ENCODE measurements at regions not wholly inside any gene's neighbourhood (a gene's known extent, or its start where the extent isn't known, plus 50 kb on each side); places are given as distances from the start of the nearest gene placed in this dataset.

GRCh38 chr5:3400659-3401058 lies 195.0 kb upstream of the IRX1 start:
- DNase-seq (ENCODE audit: low read depth in 4 of 4, low spot score in 3 of 4), result no peak

GRCh38 chr5:3394891-3395599 lies 200.6 kb upstream of the IRX1 start:
- no peak for DNase-seq (ENCODE audit: low read depth in 4 of 4, low spot score in 3 of 4)

GRCh38 chr5:3393920-3394597 lies 201.6 kb upstream of the IRX1 start:
- DNase-seq (ENCODE audit: low read depth in 4 of 4, low spot score in 3 of 4), result no peak

DNA sequence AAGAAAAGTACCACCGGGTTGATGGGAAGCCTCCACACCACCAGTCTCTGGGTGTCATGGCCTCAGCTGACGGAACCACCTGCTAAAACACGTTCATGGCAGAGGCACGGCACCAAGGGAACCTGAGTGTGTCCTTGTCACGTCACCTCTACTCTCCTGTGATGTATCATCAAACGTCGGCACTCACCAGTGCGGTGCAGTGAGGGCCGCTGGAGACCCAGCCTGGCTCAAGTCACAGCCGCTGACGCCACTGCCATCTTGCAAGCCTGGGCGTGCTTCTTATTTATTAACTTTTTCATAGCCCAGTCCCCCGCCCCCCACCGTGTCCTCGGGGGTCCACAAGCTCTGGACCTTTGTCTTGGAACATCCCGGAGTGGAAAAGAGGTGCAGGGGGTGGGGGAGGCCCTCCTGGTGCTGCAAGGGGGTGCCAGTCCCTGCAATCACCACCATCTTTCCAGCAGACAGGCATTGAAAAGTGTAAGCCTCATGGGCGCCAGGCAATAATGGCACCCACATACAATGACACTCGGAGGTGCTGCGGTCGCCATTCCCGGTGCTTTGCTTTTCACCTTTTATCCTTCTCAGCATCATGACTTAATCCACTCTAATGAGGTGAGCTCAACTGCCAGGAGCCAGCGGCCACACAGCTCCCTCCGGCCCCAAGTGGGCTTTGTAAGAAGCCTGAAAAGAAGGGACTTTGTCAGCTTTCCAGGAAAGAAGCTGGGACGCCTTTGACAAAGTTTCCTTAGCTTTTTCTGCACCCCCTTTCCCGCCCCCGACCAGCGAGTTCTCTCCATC lies 202.3 kb upstream of the IRX1 start:
- no peak for DNase-seq (ENCODE audit: low read depth in 4 of 4, low spot score in 3 of 4)

- no peak for DNase-seq (ENCODE audit: low read depth in 4 of 4, low spot score in 3 of 4)
These were observed 203.2 kb upstream of the IRX1 start for GRCh38 chr5:3392306-3392939.

DNA sequence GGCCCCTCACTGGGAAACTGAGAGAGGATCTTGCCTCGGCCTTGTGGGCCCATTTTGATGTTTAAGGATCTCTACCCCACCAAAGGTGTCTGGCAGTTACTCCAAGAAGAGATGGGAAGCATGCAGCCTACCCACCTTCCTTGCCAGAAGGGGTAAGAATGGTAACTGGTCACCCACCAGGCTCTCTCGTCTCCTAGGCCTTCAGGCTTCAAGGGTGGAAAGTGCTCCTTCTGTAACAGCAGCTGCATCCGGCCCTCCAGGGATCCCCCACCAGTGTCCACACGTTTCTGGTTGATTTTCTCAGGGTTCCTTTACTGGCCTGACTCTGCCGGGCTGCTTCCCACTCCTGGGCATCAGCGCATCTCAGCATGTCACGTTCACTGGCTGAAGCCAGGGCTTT lies 204.4 kb upstream of the IRX1 start:
- DNase-seq (ENCODE audit: low read depth in 4 of 4, low spot score in 3 of 4), result no peak

DNA sequence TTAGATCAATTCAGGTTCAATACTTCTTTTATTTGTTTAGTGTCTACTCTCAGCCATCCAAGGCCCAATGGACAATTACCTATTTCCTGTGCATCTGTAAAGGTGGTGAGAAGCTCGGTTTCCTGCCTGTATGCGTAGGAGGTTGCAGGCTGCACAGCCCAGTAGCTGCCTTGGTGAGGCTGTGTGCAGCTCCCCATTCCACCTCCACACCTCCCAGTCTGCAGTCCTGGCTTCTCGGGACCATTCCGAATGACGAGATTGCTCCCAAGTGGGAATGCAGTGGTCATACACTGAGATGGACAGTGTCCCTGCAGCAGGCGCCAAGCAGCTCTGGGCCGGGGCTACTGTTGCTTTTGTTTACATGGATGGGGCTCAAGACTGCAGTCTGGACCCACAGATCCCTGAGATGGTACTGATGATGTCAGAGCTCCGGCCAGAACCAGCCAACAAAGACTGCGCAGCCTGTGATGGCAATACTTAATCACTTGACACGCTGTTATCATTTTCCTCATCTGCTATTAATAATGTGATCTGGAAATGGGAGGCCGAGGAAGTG lies 206.1 kb upstream of the IRX1 start:
- no peak for DNase-seq (ENCODE audit: low read depth in 4 of 4, low spot score in 3 of 4)

DNA sequence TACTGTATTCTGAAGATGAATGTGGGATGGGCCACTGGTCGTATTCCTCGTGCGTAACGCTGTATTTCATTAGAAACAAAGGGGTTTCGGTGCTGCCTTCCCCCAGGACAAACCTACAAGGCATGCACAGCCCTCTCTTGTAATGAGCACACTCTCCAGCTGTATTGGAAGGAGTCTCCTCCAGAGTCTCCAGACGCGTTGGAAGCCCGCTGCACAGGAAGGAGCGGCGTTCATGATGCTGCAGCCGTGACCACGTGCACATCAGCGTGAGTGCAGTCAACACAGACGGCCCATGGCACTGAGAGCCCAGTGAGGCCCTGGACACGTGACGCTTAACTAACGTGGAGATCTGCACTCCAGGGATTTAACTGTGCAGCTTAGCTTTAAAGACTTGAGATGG lies 209.0 kb upstream of the IRX1 start:
- no peak for DNase-seq (ENCODE audit: low read depth in 4 of 4, low spot score in 3 of 4)

DNA sequence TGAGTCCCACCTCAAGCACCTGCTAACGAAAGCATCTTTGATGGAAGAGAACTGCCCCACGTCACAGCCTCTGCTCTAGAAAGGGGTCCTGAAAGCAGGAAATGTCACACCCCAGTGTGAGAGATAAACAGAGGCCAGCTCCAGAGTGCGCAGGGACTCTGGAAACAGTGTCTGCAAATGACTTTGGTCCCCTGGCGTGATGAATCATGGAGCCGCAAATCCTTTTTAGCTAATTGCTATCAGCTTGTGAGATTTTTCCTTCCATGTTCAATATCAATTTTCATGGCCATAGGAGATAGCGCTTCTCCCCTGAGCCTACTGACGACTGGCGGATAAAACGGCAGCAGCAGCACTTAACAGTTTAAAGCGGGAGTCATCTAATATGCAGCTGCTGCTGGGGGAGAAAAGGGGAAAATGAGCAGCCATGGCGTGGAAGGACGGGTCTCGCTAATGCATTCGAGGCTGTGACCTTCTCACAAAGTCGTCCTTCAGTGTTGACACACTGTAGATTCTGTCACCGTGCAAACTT lies 209.6 kb upstream of the IRX1 start:
- DNase-seq (ENCODE audit: low read depth in 4 of 4, low spot score in 3 of 4), result no peak

DNA sequence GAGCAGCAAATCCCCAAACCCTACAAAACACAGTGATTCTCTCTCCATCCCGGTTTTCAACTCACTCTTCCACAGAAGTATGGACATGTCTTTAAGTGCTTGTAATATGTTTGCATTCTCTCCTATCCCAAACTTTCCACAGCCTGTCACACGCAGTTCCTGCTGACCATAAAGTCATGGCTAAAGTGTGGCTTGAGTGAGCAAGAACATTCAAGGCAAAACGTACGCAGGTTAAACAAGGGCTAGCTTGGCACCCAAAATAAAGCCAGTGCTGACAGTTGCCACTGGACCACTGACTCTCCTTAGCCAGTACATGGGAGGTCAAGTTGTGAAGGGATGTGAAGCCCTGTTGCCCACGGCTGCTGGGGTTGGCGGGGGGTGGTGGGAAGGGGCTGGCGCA lies 211.1 kb upstream of the IRX1 start:
- DNase-seq (ENCODE audit: low read depth in 4 of 4, low spot score in 3 of 4), result no peak

GRCh38 chr5:3382782-3383181 lies 212.8 kb upstream of the IRX1 start:
- no peak for DNase-seq (ENCODE audit: low read depth in 4 of 4, low spot score in 3 of 4)

DNA sequence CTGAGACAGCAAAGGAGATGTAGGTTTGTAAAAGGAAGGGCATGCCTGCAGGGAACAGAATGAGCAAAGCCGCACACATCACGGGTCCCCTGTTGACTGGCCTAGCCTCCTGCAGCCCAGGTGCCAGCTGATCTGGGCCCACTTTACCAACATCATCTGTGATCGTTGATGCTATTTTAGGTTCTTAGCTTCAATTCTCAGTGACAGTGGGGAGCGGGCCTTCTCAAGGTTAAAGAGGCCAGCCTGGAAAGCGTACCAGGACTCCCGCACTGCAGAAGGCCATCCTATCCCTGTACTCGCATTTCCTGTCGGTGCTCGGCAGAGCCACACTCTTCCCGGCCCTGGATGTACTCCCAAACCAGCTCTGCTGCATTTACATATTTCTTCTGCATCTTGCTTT lies 213.5 kb upstream of the IRX1 start:
- DNase-seq (ENCODE audit: low read depth in 4 of 4, low spot score in 3 of 4), result no peak

DNA sequence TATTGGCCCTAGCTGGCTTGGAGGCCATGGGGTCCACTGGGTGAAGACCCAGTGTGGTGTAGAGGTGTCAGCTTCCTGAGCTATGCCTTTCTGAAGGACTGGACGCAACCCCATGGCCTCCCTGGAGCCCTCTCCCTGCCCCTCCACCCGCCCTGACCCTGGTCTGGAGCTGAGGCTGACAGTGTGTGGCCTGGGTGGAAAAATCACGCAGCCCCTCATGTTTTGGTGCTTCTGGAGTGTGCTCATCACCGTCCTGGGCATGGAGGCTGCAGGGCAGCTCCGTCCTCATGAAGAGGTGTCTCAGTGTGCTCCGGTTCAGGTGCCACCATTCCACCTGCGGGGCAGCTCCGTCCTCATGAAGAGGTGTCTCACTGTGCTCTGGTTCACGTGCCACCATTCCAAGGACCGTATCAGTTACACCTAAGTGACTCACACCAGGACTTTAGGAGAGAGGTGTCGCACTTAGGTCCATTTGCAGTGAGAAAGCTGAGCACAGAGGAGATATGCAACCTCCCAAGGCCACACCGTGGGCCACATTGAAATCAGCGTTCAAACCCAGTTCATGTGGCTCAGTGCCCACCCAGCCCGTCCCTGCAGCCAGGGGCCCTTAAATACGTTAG lies 214.3 kb upstream of the IRX1 start:
- DNase-seq (ENCODE audit: low read depth in 4 of 4, low spot score in 3 of 4), result no peak

DNA sequence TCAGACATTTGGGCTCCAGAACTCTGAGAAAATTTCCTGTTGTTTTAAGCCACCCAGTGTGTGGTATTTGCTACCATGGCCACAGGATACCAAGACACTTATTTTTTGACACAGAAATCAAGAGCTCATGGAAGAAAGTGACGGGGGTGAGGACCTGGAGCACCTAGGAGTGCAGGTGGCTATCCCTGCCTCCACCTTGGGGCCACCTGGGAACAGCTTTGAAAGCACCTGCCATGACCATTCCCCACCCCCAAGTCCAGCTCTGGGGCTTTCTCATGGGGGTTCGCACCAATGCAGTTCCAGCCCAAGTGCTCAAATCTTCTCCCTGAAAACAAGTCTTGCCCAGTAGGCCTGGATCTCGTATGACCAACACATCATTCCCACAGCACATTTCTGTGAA lies 214.9 kb upstream of the IRX1 start:
- no peak for DNase-seq (ENCODE audit: low read depth in 4 of 4, low spot score in 3 of 4)

DNA sequence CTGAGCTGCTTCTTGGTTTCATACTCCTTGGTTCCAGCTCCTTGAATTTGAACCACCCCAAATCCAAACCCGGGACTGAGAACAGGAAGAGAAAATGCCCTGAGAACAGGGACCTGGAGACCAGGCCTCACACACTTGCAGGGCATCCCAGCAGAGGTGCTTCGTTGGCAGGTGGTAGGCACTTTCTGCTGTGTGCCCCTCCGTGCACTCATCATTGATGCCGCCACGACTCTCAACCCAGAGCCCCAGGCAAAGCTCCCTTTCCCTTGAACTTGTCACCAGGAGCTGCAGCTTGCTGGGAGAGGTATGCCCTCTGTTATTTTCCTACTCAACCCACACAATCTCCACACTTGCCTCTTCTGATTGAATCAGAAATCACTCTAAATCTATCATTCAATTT lies 217.8 kb upstream of the IRX1 start:
- no peak for DNase-seq (ENCODE audit: low read depth in 4 of 4, low spot score in 3 of 4)

GRCh38 chr5:3377176-3377575 lies 218.5 kb upstream of the IRX1 start:
- no peak for DNase-seq (ENCODE audit: low read depth in 4 of 4, low spot score in 3 of 4)

- no peak for DNase-seq (ENCODE audit: low read depth in 4 of 4, low spot score in 3 of 4)
These were observed 219.0 kb upstream of the IRX1 start for GRCh38 chr5:3376611-3377010.

- DNase-seq (ENCODE audit: low read depth in 4 of 4, low spot score in 3 of 4), result no peak
These were observed 219.9 kb upstream of the IRX1 start for GRCh38 chr5:3375586-3376311.

DNA sequence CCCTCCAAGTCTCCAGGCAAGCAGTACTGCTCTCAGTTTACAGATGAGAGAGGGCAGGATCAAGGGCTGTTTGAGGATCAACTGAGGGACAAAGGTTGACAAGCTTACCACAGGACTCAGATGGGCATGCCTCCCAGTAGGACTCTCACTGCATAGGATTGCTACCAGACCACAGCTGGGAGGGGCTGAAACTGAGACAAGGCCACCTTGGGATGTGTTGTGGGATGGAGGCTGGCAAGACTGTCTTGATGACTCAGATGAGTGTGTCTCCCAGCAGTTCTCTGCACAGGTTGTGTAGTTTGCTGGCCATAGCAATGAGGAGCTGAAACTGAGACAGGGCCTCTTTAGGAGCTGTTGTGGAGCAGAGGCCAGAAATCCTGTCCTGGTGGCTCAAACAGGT lies 222.2 kb upstream of the IRX1 start:
- no peak for DNase-seq (ENCODE audit: low read depth in 4 of 4, low spot score in 3 of 4)

DNA sequence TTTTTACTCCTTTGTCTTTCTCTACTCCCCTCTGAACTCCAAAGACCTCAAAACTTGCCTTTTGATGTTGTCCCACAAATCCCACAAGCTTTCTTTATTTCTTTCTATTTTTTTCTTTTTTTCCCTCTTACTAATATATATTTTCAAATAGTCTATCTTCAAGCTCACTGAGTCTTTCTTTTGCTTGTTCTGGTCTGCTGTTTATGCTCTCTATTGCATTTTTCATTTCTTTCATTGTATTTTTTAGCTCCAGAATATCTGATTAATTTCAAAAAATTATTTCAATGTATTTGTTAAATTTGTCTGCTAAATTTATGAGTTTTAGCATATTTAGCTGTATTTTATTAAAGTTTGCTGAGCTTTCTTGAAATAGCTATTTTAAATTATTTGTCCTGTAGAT lies 223.3 kb upstream of the IRX1 start:
- DNase-seq (ENCODE audit: low read depth in 4 of 4, low spot score in 3 of 4), result no peak
